ENCODE measurements at regions not wholly inside any gene's neighbourhood (a gene's known extent, or its start where the extent isn't known, plus 50 kb on each side); places are given as distances from the start of the nearest gene placed in this dataset.

DNA sequence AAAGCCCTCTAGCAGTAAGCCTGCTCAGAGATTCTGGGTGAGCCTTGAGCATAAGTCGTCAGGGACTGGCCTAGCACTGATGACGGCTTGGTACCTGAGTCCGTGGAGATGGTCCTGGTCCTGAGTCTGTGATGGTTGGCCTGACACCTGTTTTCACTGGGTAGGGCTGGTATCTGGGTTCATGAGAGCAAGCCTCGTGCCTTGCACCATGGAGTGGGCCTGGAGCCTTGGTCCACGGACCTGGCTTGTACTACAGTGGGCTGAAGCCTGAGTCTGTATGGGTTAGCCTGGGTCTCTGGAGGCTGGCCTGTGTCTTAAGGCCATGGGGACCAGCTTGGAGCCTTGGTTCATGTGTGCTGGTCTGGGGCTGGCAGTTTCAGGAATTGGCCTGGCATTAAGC, 310.3 kb upstream of the ISL1 start:
- TF ChIP-seq, protein P1, sequence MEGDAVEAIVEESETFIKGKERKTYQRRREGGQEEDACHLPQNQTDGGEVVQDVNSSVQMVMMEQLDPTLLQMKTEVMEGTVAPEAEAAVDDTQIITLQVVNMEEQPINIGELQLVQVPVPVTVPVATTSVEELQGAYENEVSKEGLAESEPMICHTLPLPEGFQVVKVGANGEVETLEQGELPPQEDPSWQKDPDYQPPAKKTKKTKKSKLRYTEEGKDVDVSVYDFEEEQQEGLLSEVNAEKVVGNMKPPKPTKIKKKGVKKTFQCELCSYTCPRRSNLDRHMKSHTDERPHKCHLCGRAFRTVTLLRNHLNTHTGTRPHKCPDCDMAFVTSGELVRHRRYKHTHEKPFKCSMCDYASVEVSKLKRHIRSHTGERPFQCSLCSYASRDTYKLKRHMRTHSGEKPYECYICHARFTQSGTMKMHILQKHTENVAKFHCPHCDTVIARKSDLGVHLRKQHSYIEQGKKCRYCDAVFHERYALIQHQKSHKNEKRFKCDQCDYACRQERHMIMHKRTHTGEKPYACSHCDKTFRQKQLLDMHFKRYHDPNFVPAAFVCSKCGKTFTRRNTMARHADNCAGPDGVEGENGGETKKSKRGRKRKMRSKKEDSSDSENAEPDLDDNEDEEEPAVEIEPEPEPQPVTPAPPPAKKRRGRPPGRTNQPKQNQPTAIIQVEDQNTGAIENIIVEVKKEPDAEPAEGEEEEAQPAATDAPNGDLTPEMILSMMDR (IDR thresholded peaks at IDR 0.05; ENCODE audit: unreplicated experiment): no peak
- Mint-ChIP-seq H3K27ac (no peak overlapping the region), H3K27me3 (ENCODE audit: low read depth) (no peaks in the 10 kb centered on the region), H3K9me3 (peaks cover 52% of the 10 kb centered on the region), H3K4me3 (no peak overlapping the region), H3K4me1 (no peaks in the 10 kb centered on the region), H3K36me3 (peaks cover 7% of the 10 kb centered on the region)
- no peak for DNase-seq (ENCODE audit: low spot score in 2 of 2, unreplicated experiment in 2 of 2)

DNA sequence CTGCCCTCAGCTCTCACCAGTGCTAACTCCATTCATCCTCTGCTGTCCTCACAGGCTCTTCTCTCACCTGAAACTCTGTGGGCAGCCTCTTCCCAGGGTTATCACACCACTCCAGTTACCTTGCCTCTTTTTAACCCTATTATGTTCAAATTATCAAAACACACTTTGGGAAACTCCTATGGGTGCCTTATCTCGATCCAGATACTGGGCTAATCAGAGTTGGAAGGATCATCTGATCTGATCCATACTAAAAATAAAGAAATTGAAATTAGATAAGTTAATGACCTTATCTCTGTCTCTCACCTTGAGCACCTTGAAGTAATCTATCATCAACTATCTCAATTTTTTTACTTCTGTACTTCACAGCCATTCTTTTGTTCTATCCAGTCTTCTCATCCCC, 300.5 kb upstream of the ISL1 start:
- DNase-seq (ENCODE audit: low spot score in 2 of 2, unreplicated experiment in 2 of 2): no peak
- Mint-ChIP-seq H3K27me3 (ENCODE audit: low read depth) (no peaks in the 10 kb centered on the region), H3K27ac (no peak overlapping the region), H3K36me3 (no peaks in the 10 kb centered on the region), H3K4me3 (no peak overlapping the region), H3K9me3 (peaks cover 6% of the 10 kb centered on the region), H3K4me1 (peaks cover 8% of the 10 kb centered on the region)
- TF ChIP-seq, protein P1 (IDR thresholded peaks at IDR 0.05; ENCODE audit: unreplicated experiment): no peak

DNA sequence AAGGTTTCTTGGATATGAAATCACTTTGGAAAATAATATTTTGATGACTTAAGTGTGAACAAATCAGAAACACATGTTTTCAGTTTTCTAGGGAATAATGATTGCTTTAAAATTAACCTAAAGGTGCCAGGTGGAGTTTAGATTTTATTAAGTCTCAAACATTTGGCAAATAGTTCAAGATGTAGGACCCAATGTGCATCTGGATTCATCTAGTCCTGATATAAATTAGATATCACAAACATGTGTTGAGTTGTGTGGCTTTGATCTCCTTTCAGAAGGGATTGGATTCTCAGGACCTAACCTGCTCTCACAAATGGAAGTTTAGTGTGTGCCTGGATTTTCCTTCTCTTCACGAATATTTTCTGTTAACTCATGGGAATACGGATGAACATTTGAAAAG, 291.4 kb upstream of the ISL1 start:
- TF ChIP-seq, protein P1 (IDR thresholded peaks at IDR 0.05; ENCODE audit: unreplicated experiment): no peak
- Mint-ChIP-seq H3K27ac (no peak overlapping the region), H3K9me3 (peaks cover 6% of the 10 kb centered on the region), H3K27me3 (ENCODE audit: low read depth) (no peaks in the 10 kb centered on the region), H3K4me3 (no peak overlapping the region), H3K4me1 (no peaks in the 10 kb centered on the region), H3K36me3 (no peaks in the 10 kb centered on the region)
- DNase-seq (ENCODE audit: low spot score in 2 of 2, unreplicated experiment in 2 of 2): no peak

DNA sequence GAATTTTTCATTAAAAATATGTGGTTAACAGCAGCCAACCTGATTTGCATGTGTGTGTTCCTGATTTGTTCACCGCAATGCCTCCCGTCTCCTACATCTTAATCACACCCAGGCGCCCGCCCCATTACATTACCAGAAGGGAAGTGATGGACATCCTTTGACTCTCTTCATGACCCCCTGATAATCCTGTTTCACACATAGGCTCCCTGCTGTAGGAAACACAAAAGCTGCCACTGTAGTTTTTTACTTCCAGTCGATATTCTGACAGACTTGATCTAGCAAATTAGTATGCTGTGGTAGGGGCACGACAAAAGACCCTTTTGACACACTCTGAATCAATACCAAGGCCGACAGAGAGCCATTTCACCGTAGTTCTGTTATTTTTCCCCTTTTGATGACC, 287.8 kb upstream of the ISL1 start:
- peaks cover 2% of the 10 kb centered on the region for H3K4me1 Mint-ChIP-seq
- H3K27ac Mint-ChIP-seq: no peak overlapping the region
- no peaks in the 10 kb centered on the region for H3K27me3 Mint-ChIP-seq (ENCODE audit: low read depth)
- DNase-seq (ENCODE audit: low spot score in 2 of 2, unreplicated experiment in 2 of 2): no peak
- no peak overlapping the region for H3K4me3 Mint-ChIP-seq
- no peaks in the 10 kb centered on the region for H3K36me3 Mint-ChIP-seq
- H3K9me3 Mint-ChIP-seq: no peaks in the 10 kb centered on the region
- TF ChIP-seq, protein P1 (IDR thresholded peaks at IDR 0.05; ENCODE audit: unreplicated experiment): no peak

DNA sequence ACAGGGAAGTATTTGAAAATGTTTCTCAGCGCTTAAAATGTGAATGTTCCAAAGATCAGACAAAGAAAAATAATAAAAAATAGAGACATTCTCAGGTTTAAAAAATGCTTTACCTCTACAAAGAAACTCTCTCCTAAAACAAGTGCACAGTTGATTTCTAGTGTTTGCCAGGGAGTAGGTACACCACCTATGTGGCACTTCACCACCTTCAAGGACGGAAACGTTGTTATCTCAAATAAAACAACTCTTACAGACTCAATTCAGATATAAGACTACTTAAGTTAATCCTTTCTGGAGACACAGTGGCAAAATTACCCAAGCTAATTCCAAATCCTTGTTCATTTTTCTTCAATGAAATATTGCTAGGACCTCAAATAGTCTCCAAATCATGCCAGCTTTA, 286.4 kb upstream of the ISL1 start:
- Mint-ChIP-seq H3K9me3 (no peaks in the 10 kb centered on the region), H3K27ac (no peak overlapping the region), H3K36me3 (no peaks in the 10 kb centered on the region), H3K27me3 (ENCODE audit: low read depth) (no peaks in the 10 kb centered on the region), H3K4me3 (no peak overlapping the region), H3K4me1 (peaks cover 2% of the 10 kb centered on the region)
- no peak for DNase-seq (ENCODE audit: low spot score in 2 of 2, unreplicated experiment in 2 of 2)
- TF ChIP-seq, protein P1 (IDR thresholded peaks at IDR 0.05; ENCODE audit: unreplicated experiment): no peak

DNA sequence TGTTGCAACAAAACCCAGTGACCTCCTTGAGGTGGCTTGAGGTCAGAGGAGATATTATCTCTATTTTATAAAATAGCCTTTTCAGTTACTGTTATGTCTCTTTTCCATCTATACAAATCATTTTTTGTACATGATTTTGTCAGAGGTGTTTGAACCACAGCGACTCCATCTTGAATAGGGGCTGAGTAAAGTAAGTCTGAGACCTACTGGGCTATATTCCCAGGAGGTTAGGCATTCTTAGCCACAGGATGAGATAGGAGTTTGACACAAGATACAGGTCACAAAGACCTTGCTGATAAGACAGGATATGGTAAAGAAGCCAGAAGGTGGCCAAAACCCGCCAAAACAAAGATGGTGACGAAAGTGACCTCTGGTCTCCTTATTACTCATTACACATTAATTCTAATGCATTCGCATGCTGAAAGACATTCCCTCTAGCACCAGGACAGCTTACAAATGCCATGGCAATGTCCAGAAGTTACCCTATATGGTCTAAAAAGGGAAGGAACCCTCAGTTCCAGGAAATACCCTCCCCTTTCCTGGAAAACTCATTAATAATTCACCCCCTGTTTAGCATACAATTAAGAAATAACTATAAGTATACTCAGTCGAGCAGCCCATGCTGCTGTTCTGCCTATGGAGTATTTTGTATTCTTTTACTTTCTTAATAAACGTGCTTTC, 283.9 kb upstream of the ISL1 start:
- Mint-ChIP-seq H3K4me3 (no peak overlapping the region), H3K4me1 (peaks cover 2% of the 10 kb centered on the region), H3K27ac (no peak overlapping the region), H3K27me3 (ENCODE audit: low read depth) (no peaks in the 10 kb centered on the region), H3K36me3 (no peaks in the 10 kb centered on the region), H3K9me3 (no peaks in the 10 kb centered on the region)
- no peak for DNase-seq (ENCODE audit: low spot score in 2 of 2, unreplicated experiment in 2 of 2)
- TF ChIP-seq, protein P1 (IDR thresholded peaks at IDR 0.05; ENCODE audit: unreplicated experiment): no peak
